HUES48 (cell line): ENCODE measurements at regions not wholly inside any gene's neighbourhood (a gene's known extent, or its start where the extent isn't known, plus 50 kb on each side); places are given as distances from the start of the nearest gene placed in this dataset.
A peak's percentile ranks its signal among the peaks of the same experiment; 100 is the strongest.

Source experiments
- H3K27ac ChIP-seq: one replicate; pipeline ENCODE4 v1.7.0; 2013; ENCODE audit warnings: low read depth, low read length, inconsistent platforms
- H3K27me3 ChIP-seq: 2 replicates; pipeline ENCODE4 v1.6.1; 2013; ENCODE audit warnings: mild to moderate bottlenecking, low read length; ENCODE audit not compliant: control insufficient read depth, insufficient read depth
- H3K36me3 ChIP-seq: 2 replicates; pipeline ENCODE4 v1.6.1; 2013; ENCODE audit warnings: low read length; ENCODE audit not compliant: control insufficient read depth, insufficient read depth
- H3K4me1 ChIP-seq: 2 replicates; pipeline ENCODE4 v1.6.1; 2013; ENCODE audit warnings: mild to moderate bottlenecking, low read length; ENCODE audit not compliant: control insufficient read depth, insufficient read depth
- H3K4me3 ChIP-seq: 2 replicates; pipeline ENCODE4 v1.5.1; 2013; ENCODE audit warnings: mild to moderate bottlenecking, low read depth, low read length
- H3K9ac ChIP-seq: 2 replicates; pipeline ENCODE4 v1.6.1; 2013; ENCODE audit warnings: mild to moderate bottlenecking, low read depth, low read length, moderate library complexity
- H3K9me3 ChIP-seq: 2 replicates; pipeline ENCODE4 v1.6.1; 2013; ENCODE audit warnings: low read length; ENCODE audit not compliant: control insufficient read depth, insufficient read depth

DNA sequence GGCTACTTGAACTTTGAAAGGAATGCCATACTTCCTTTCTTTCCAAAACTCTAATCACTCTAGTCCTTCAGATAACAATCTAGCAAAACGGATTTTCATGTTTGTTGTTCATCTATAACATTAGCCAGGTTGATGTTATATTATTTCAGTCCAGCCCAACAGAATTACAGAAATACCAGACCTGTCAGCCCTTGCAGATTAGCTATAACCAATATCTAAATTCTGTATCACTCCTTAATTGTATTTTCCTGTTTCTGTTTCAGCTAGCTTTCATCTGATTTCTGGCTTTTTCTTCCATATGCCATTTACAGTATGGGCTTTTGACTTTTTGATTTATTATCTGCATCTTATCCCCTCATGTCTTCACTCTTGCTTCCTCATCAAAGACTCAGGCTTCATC, 479.8 kb upstream of the CDH8 start:
- no peak overlapping the region for H3K27ac ChIP-seq
- H3K4me3 ChIP-seq, result no peak overlapping the region
- H3K9ac ChIP-seq, result no peak overlapping the region
- H3K36me3 ChIP-seq, result no peaks in the 10 kb centered on the region
- H3K27me3 ChIP-seq, result no peaks in the 10 kb centered on the region
- H3K4me1 ChIP-seq, result no peaks in the 10 kb centered on the region
- H3K9me3 ChIP-seq, result no peaks in the 10 kb centered on the region

DNA sequence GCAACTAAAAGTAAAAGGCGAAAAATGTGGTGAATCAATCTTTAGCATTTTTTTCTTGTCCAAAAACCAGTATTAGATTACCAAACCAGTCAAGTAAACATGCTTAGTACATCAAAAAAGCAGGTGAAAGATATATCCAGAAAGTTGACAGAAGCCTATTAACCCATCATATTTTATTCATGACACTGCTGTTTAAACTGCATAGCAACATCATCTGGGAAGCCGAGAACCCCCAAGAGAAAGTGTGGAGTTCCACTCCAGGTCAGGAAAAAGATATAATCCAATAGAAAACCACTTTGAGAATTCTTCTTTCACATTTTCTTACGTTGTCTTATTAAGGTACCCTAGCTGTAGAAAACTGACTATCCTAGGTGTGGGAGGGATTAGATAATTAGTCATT, 466.8 kb upstream of the CDH8 start:
- Histone ChIP-seq H3K27ac (no peak overlapping the region), H3K4me3 (no peak overlapping the region), H3K9me3 (no peaks in the 10 kb centered on the region), H3K36me3 (no peaks in the 10 kb centered on the region), H3K27me3 (no peaks in the 10 kb centered on the region), H3K9ac (no peak overlapping the region), H3K4me1 (peaks cover 12% of the 10 kb centered on the region)

DNA sequence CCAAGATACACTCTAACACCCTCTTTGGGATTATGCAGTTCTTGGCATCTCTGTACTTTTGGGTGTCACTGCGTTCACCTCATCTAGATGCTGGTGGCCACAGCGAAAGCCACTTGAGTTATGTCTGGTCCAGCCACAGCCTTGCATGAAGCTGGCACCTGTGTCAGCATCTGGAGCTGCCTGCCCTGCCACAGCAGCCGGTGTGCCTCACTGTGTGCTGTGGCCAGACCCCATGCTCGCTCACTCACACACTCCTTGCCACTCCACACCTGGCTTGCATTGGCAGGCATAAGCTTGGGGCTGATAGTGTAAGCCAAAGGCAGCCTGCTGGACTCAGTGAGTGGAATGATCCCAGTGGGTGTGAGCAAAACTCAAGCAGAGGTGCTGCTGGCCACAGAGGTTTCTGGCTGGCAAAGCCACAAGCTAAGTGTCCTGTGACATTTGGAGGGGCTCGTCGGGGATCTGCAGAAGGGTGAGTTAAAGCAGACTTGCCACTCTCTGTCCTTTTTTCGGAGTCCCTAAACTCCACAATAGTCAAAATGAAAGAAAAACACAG, 442.7 kb upstream of the CDH8 start:
- Histone ChIP-seq H3K9ac (no peak overlapping the region), H3K36me3 (no peaks in the 10 kb centered on the region), H3K27me3 (no peaks in the 10 kb centered on the region), H3K4me3 (no peak overlapping the region), H3K9me3 (peaks cover 7% of the 10 kb centered on the region), H3K4me1 (no peaks in the 10 kb centered on the region), H3K27ac (no peak overlapping the region)

DNA sequence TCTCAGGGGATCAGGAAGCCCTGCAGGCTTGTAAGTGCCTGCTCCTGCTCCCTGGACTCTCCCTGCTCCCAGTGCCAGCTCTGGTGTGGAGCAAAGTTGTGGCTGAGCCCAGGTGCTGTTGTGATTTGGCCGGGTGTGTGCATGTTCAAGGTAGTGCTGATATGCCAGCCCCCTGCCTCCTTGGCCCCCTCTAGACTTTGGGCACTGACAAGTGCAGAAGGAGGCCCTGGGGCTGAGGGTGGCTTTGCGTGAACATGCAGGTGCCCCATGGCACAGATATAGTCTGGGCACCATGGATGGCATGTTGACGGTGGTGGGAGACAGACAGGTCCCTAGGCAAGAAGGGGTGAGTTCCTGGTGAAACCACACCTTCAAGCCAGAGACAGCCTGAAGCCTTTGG, 441.6 kb upstream of the CDH8 start:
- no peak overlapping the region for H3K4me3 ChIP-seq
- peaks cover 10% of the 10 kb centered on the region for H3K9me3 ChIP-seq
- H3K36me3 ChIP-seq, result no peaks in the 10 kb centered on the region
- no peaks in the 10 kb centered on the region for H3K27me3 ChIP-seq
- no peak overlapping the region for H3K9ac ChIP-seq
- no peaks in the 10 kb centered on the region for H3K4me1 ChIP-seq
- no peak overlapping the region for H3K27ac ChIP-seq

DNA sequence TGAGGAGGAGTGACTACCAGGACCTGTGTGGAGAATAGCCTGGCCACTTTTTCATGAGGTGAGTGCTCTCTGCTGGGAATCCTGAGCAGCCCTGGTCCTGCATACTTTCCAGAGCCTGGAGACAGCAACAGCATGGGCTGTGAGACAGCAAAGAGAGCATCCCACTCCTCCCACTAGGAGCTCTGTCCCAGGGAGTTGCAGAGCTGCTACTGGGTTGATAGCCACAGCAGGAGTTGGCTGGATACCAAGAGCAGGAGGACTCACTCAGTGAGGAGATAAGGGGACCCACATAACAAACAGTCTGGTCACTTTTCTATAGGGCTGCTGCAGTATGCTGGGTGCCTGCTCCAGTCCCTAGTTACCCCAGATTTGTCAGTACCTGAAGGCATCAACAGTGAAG, 439.3 kb upstream of the CDH8 start:
- no peaks in the 10 kb centered on the region for H3K27me3 ChIP-seq
- H3K9me3 ChIP-seq, result peaks cover 10% of the 10 kb centered on the region
- H3K36me3 ChIP-seq, result no peaks in the 10 kb centered on the region
- H3K4me1 ChIP-seq, result no peaks in the 10 kb centered on the region
- H3K9ac ChIP-seq, result no peak overlapping the region
- H3K27ac ChIP-seq, result no peak overlapping the region
- H3K4me3 ChIP-seq, result no peak overlapping the region

DNA sequence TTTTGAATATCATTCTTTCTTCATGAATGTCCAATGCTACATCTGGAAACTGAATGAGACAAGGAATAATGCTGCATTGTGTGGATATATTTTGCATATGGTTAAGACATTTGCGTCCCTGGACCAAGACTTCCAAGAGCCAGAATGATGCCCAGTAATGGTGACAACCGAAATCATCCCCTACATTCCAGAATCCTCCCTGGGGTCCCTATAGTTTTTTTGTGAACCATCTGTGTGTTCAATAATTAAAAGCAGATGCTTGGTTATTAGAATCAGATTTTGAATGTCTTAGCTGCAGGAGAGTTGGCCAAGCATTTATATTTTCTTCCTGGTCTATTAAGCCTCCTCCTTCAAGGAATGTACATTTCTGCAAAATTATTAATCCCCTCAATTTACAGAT, 426.7 kb upstream of the CDH8 start:
- H3K27ac ChIP-seq, result no peak overlapping the region
- no peaks in the 10 kb centered on the region for H3K27me3 ChIP-seq
- no peaks in the 10 kb centered on the region for H3K4me1 ChIP-seq
- H3K4me3 ChIP-seq, result no peak overlapping the region
- no peaks in the 10 kb centered on the region for H3K36me3 ChIP-seq
- H3K9ac ChIP-seq, result no peak overlapping the region
- H3K9me3 ChIP-seq, result no peaks in the 10 kb centered on the region

DNA sequence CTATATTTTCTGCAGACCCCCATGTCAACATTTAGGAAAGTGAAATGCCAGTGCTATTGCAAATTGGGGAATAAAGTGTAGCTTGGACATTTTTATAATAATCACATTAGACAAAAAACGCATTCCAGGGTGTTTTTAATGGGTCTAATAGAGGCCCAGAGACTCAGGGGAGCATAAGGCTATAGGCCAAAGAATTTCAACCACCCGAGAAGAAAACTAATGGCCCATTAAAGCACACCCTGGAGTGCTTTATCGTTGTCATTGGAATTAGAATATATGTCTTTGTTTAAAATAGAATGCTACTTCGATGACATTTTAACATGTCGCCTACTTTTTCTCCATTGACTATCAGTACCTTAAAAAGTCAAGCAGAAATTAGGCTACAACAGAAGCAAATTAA, 414.1 kb upstream of the CDH8 start:
- Histone ChIP-seq H3K27me3 (no peaks in the 10 kb centered on the region), H3K4me1 (peaks cover 20% of the 10 kb centered on the region), H3K9ac (no peak overlapping the region)

DNA sequence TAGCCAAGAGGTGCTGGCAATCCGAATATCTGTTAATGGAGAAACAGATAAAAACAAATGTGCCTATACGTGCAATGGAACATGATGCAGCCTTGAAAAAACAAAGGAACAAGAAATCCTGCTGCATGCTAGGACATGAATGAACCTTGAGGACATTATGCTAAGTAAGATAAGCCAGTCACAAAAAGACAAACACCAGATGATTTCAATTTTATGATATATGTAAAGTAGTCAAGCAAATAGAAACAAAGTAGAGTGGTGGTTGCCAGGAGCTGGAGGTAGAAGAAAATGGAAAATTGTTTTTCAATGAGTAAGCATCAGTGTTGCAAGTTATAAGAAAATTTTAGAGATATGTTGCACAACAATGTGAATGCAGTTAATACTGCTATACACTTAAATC, 409.7 kb upstream of the CDH8 start:
- Histone ChIP-seq H3K27me3 (no peaks in the 10 kb centered on the region), H3K4me3 (no peak overlapping the region), H3K9me3 (no peaks in the 10 kb centered on the region; the same call in 1 of the 2 replicates), H3K9ac (no peak overlapping the region), H3K27ac (no peak overlapping the region), H3K36me3 (no peaks in the 10 kb centered on the region), H3K4me1 (peaks cover 14% of the 10 kb centered on the region)

More for the DNA sequence above, 414.1 kb upstream of the CDH8 start:
- Histone ChIP-seq H3K27ac (peak overlapping the region; percentile 61), H3K9me3 (no peaks in the 10 kb centered on the region), H3K4me3 (peak overlapping the region; percentile 37; the same call in 1 of the 2 replicates), H3K36me3 (no peaks in the 10 kb centered on the region)

DNA sequence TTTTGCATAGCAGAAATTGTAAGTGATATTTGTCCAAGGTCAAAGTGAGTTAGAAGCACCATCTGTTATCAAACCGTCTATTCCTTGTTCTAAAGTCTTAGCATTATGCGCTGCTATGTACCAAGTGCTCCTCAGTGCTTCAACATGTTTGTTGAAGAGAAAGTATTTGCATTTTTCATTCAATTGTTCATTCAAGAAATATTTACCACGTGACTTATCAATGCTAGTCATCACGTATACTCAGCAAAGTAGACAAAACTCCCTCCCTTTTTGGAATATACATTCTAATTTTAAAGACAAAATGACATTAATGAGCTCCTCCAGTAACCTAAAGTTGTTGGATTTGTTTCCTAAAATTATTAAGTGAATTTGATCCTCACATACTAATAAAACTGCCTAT, 388.0 kb upstream of the CDH8 start:
- H3K36me3 ChIP-seq, result no peaks in the 10 kb centered on the region
- no peak overlapping the region for H3K4me3 ChIP-seq
- no peaks in the 10 kb centered on the region for H3K27me3 ChIP-seq
- H3K4me1 ChIP-seq, result no peaks in the 10 kb centered on the region
- H3K27ac ChIP-seq, result no peak overlapping the region
- no peaks in the 10 kb centered on the region for H3K9me3 ChIP-seq
- H3K9ac ChIP-seq, result no peak overlapping the region

DNA sequence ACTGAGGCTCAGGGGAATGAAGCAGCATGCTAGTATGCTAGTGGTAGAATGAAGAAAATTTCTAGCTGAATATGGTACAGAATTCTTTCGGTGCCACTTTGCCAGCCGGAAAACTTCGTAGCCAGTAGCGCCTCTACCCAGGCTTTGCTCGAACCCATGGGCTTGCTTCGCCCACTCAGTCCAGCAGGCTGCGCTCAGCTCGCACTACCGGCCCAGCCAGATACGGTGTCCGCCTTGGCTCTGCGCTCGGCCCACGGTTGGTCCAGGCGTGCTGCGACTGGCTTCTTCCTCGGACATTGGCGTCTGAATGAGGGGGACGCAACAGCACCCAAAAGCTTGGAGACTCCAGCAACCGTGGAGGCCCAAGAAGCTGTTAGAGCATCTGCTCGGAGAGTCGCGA, 372.5 kb upstream of the CDH8 start:
- Histone ChIP-seq H3K27ac (no peak overlapping the region), H3K4me3 (no peak overlapping the region), H3K27me3 (peaks cover 10% of the 10 kb centered on the region), H3K9ac (no peak overlapping the region), H3K36me3 (no peaks in the 10 kb centered on the region), H3K9me3 (no peaks in the 10 kb centered on the region), H3K4me1 (peaks cover 19% of the 10 kb centered on the region)

DNA sequence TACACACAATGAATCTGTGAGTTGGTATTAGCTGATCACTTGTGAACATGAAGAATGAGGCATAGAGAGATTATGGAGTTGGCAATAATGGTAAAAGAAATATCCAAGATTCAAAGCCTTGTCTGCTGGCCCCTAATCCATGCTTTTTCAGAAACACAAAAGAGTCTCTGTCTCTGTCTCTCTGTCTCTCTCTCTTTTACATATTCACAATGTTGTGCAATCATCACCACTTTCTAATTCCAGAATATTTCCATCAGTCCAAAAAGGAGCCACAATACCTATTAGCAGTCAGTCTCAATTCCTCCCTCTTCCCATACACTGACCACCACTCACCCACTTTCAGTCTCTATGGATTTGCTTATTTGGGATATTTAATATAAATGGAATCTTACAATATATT, 370.1 kb upstream of the CDH8 start:
- Histone ChIP-seq H3K9ac (no peak overlapping the region), H3K27ac (no peak overlapping the region), H3K9me3 (no peaks in the 10 kb centered on the region), H3K36me3 (no peaks in the 10 kb centered on the region), H3K4me1 (peaks cover 19% of the 10 kb centered on the region), H3K4me3 (no peak overlapping the region), H3K27me3 (peaks cover 10% of the 10 kb centered on the region)
